ENCODE measurements at regions not wholly inside any gene's neighbourhood (a gene's known extent, or its start where the extent isn't known, plus 50 kb on each side); places are given as distances from the start of the nearest gene placed in this dataset.

GRCh38 chr20:40472905-40473304, 216.1 kb downstream of the MAFB start:
- 73 to 81% methylated on average over 1 of the region's 1 CpG for WGBS, 2 donors
- H3K9me3 ChIP-seq, result no peaks in the 10 kb centered on the region
- DNase-seq (no peak), ATAC-seq (no peak)
- H3K4me1 ChIP-seq, result peaks cover 0 to 27% (median 11%) of the 10 kb centered on the region in 9 donors
- no peak overlapping the region for H3K27ac ChIP-seq
- no peaks in the 10 kb centered on the region for H3K36me3 ChIP-seq
- TF ChIP-seq, protein P1, sequence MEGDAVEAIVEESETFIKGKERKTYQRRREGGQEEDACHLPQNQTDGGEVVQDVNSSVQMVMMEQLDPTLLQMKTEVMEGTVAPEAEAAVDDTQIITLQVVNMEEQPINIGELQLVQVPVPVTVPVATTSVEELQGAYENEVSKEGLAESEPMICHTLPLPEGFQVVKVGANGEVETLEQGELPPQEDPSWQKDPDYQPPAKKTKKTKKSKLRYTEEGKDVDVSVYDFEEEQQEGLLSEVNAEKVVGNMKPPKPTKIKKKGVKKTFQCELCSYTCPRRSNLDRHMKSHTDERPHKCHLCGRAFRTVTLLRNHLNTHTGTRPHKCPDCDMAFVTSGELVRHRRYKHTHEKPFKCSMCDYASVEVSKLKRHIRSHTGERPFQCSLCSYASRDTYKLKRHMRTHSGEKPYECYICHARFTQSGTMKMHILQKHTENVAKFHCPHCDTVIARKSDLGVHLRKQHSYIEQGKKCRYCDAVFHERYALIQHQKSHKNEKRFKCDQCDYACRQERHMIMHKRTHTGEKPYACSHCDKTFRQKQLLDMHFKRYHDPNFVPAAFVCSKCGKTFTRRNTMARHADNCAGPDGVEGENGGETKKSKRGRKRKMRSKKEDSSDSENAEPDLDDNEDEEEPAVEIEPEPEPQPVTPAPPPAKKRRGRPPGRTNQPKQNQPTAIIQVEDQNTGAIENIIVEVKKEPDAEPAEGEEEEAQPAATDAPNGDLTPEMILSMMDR (IDR thresholded peaks at IDR 0.05), result no peak
- no peak overlapping the region for H3K4me3 ChIP-seq
- intact Hi-C loops (cut with DNase I), result no loop called here
- H3K27me3 ChIP-seq, result peaks cover 0 to 20% (median 0%) of the 10 kb centered on the region in 7 donors

DNA sequence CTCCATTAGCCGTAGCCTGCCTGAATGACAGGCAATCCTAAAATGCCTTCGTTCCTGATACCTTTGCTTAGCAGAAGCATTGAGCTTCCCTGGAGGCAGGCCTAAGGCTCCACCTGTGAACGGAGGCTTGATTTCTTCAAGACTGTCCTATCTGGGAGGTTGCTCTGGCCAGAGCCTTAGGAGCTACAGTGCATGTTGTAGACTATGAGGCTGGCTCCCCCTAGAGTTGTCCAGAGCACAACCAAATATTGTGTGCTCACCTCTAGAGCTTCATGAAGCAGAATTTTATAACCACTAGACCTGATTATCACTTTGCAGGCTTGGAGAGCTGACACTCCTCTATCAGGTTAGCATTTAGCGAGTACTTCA, 217.8 kb downstream of the MAFB start:
- peak in 6 of 8 donors; percentile 18 to 49 (median 36) for ATAC-seq
- H3K36me3 ChIP-seq, result no peaks in the 10 kb centered on the region
- H3K4me1 ChIP-seq, result peaks cover 0 to 38% (median 11%) of the 10 kb centered on the region in 9 donors
- WGBS, 2 donors, result 87% methylated on average over 4 of the region's 4 CpGs
- DNase-seq, result no peak
- TF ChIP-seq, protein P1 (IDR thresholded peaks at IDR 0.05), result peak in 6 of 9 donors; percentile 6 to 23 (median 14)
- peak overlapping the region in 4 of 10 donors; percentile 11 to 86 (median 60) for H3K27ac ChIP-seq
- intact Hi-C loops (cut with DNase I), result no loop called here
- no peaks in the 10 kb centered on the region for H3K9me3 ChIP-seq
- H3K27me3 ChIP-seq, result peaks cover 0 to 11% (median 0%) of the 10 kb centered on the region in 7 donors
- H3K4me3 ChIP-seq, result no peak overlapping the region

- peak overlapping the region in 7 of 10 donors; percentile 14 to 86 (median 58) for H3K27ac ChIP-seq
- H3K4me1 ChIP-seq, result peaks cover 0 to 38% (median 11%) of the 10 kb centered on the region in 9 donors
- peak; percentile 26 to 27 for DNase-seq
- H3K27me3 ChIP-seq, result peaks cover 0 to 11% (median 0%) of the 10 kb centered on the region in 7 donors
- H3K36me3 ChIP-seq, result no peaks in the 10 kb centered on the region
- WGBS, 2 donors, result 49 to 62% methylated on average over 14 of the region's 14 CpGs
- intact Hi-C loops (cut with DNase I), result no loop called here
- ATAC-seq, result peak; percentile 63 to 84 (median 68)
- H3K4me3 ChIP-seq, result no peak overlapping the region
- TF ChIP-seq, protein P1 (IDR thresholded peaks at IDR 0.05), result no peak
- no peaks in the 10 kb centered on the region for H3K9me3 ChIP-seq
These were observed 218.4 kb downstream of the MAFB start for GRCh38 chr20:40470445-40471260.

DNA sequence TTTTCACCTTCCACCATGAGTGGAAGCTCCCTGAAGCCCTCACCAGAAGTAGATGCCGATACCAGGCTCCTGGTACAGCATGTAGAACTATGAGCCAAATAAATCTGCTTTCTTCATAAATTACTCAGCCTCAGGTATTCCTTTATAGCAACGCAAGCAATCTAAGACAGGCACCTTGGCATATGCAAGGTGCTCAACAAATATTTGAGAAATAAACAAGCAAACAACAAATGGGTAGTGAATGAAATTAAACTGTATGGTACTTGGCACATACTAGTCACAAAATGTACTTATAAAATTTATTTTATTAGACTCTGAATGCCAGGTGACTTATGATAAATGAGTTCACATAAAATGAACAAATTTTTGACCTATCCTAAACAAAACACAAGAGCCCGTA, 220.3 kb downstream of the MAFB start:
- peak overlapping the region in 1 of 10 donors; percentile 46 for H3K27ac ChIP-seq
- H3K36me3 ChIP-seq, result no peaks in the 10 kb centered on the region
- intact Hi-C loops (cut with DNase I), result loop anchor here in 1 of 10 donors (10.0 kb wide), 1 partner anchor 314 kb away; no protein-coding TSS in a partner anchor

More for the DNA sequence above, 220.3 kb downstream of the MAFB start:
- H3K27me3 ChIP-seq, result peaks cover 0 to 7% (median 0%) of the 10 kb centered on the region in 7 donors
- DNase-seq, result no peak
- 92 to 95% methylated on average over 3 of the region's 3 CpGs for WGBS, 2 donors
- peaks cover 0 to 47% (median 11%) of the 10 kb centered on the region in 9 donors for H3K4me1 ChIP-seq
- H3K4me3 ChIP-seq, result no peak overlapping the region
- ATAC-seq, result no peak
- H3K9me3 ChIP-seq, result no peaks in the 10 kb centered on the region
- TF ChIP-seq, protein P1 (IDR thresholded peaks at IDR 0.05), result no peak
